Prostate gland (tissue), 2 donors: ENCODE measurements at regions not wholly inside any gene's neighbourhood (a gene's known extent, or its start where the extent isn't known, plus 50 kb on each side); places are given as distances from the start of the nearest gene placed in this dataset.

Source experiments
- POLR2A ChIP-seq: fragments of 450-650 bp; IDR thresholded peaks from one replicate; pipeline ENCODE4 v1.6.1; 2016; ENCODE audit warnings: antibody characterized with exemption, mild to moderate bottlenecking
- POLR2AphosphoS5 ChIP-seq: sonication (generic); formaldehyde crosslinking; IDR thresholded peaks from one replicate; pipeline ENCODE4 v1.6.1; 2017; ENCODE audit warnings: antibody characterized with exemption
- TF ChIP-seq, protein P1 (sequence below), 4 experiments: fragments of 200-600 bp in 2 of 4; fragments of 450-650 bp in 2 of 4; sonication (generic) in 2 of 4; IDR thresholded peaks; 1 replicate in 3 of 4; 2 replicates in 1 of 4; pipeline ENCODE4 v1.5.1; 2016 to 2019; ENCODE audit warnings: antibody characterized with exemption in 4 of 4, mild to moderate bottlenecking in 2 of 4, moderate library complexity in 2 of 4

DNA sequence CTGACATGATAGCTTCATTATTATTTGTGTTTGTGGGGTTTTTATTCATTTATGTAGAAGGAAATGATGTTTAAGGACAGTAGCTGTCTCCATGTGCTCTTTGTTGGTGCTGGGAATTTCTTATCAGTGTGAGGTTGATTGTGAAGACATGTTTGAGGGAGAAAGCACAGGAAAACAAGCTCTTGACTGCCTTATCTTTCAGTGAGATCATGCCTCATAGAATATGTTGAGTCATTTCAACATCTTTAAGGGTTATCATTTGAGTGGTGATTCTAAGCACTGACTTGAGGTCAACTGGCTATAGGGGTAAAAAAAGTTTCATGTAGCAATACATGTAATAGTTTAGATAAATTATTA is 405.1 kb upstream of the ADAMTS5 start:
- TF ChIP-seq, protein P1, sequence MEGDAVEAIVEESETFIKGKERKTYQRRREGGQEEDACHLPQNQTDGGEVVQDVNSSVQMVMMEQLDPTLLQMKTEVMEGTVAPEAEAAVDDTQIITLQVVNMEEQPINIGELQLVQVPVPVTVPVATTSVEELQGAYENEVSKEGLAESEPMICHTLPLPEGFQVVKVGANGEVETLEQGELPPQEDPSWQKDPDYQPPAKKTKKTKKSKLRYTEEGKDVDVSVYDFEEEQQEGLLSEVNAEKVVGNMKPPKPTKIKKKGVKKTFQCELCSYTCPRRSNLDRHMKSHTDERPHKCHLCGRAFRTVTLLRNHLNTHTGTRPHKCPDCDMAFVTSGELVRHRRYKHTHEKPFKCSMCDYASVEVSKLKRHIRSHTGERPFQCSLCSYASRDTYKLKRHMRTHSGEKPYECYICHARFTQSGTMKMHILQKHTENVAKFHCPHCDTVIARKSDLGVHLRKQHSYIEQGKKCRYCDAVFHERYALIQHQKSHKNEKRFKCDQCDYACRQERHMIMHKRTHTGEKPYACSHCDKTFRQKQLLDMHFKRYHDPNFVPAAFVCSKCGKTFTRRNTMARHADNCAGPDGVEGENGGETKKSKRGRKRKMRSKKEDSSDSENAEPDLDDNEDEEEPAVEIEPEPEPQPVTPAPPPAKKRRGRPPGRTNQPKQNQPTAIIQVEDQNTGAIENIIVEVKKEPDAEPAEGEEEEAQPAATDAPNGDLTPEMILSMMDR (IDR thresholded peaks at IDR 0.05): no peak
- no peak for TF ChIP-seq POLR2A
- no peak for TF ChIP-seq POLR2AphosphoS5
